Pons (tissue), 1 donor: ENCODE measurements at regions not wholly inside any gene's neighbourhood (a gene's known extent, or its start where the extent isn't known, plus 50 kb on each side); places are given as distances from the start of the nearest gene placed in this dataset.
"Not testable (repeated sequence)": the region's sequence is repeated elsewhere in the genome, so short reads cannot be mapped to it uniquely, and the experiment has no call there.

Experiments
- DNase-seq: peaks from one replicate; pipeline ENCODE4 v3.0.0-alpha.2; 2016; ENCODE audit warnings: low spot score

- no peak for DNase-seq
These were observed 261.2 kb downstream of the STIM2 start for GRCh38 chr4:27121830-27122229.

- DNase-seq = peak; percentile 25
These were observed 262.6 kb downstream of the STIM2 start for GRCh38 chr4:27123123-27123768.

DNA sequence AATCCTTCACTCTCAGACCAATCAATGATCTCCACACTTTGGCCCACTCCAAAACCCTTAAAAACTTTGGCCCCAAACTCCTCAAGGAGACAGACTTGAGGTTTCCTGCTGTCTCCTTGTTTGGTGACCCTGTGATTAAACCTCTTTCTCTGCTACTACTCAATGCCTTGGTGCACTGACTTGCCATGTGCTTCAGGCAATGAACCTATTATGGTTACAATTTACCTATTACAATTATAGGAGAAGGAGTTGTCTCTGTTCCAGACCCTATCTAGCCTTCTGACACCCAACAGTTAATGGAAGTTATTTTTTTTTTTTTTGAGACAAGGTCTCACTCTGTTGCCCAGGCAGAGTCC, 263.1 kb downstream of the STIM2 start:
- DNase-seq = no peak

GRCh38 chr4:27126895-27127294, 266.3 kb downstream of the STIM2 start:
- not testable (repeated sequence) for DNase-seq

DNA sequence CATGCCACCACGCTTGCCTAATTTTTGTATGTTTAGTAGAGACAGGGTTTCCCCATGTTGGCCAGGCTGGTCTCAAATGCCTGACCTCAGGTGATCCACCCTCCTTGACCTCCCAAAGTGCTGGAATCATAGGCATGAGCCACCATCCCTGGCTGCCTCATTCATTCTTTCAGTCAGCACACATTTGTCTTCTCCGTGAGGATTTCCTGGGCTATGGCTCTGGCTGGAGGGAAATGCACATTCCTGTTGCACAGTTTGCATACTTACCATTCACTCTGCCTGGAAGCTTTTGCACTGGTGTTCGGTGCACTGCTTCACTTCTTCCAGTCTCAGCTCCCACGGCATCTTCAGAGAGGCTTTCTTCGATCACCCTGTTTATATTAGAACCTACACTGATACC, 267.8 kb downstream of the STIM2 start:
- no peak for DNase-seq

DNA sequence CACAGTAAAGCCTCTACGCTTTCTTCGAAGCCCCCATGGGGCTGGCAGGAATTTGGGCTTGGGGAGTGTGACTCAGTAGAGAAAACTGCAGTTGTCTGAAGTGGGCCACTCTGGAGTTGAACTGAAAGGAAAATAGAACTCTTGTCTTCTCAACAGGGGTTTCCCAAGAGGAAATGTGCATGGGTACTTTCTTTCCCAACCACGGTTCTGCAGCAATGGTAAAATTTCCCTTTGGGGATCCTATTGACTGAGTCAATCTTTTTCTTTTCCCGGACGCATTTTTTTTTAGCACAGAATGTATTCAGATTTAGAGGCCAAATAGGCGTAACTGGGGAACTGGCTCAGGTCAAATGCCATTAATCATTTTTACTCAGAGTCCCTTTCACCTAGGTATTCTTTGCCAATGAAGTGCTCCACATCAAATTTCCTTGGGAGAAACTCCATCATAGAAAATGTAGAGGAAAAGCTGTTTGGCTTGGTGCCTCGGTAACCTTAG, 269.3 kb downstream of the STIM2 start:
- DNase-seq = no peak

GRCh38 chr4:27132497-27132896, 271.9 kb downstream of the STIM2 start:
- no peak for DNase-seq

DNA sequence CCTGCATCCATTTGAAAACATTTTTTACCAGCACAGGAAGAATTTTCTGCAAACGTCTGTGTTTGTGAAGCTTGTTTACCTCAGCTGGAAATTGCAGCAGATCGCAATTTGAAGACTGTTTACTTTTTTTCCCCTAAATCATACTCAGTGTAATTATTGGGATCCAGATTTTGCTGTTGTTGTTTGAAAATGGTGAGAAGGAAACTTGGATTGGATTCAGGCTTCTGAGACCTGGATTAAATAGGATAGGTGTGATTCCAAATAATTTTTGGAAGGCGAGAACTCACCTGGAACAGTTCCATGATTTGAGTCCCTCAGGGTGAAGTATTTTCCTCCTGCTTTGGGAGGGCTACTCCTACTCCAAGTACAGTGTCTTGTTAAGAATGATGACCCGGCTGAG, 279.8 kb downstream of the STIM2 start:
- no peak for DNase-seq

- no peak for DNase-seq
These were observed 280.9 kb downstream of the STIM2 start for GRCh38 chr4:27141530-27141929.

DNA sequence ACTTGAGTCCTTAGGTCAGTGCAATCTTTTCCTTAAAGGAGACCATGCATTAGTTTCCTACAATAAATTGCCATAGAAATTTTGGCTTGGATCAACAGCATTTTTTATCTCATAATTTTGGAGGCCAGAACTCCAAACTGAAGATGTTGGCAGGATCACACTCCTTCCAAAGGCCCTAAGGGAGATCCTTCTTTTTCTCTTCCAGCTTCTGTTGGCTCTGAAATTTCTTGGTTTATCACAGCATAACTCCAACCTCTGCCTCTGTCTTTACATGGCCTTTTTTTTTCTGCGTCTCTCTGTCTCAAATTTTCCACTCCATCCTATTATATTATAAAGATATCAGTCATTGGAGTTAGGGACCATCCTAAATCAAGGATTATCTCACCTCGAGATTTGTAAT, 282.2 kb downstream of the STIM2 start:
- no peak for DNase-seq

DNA sequence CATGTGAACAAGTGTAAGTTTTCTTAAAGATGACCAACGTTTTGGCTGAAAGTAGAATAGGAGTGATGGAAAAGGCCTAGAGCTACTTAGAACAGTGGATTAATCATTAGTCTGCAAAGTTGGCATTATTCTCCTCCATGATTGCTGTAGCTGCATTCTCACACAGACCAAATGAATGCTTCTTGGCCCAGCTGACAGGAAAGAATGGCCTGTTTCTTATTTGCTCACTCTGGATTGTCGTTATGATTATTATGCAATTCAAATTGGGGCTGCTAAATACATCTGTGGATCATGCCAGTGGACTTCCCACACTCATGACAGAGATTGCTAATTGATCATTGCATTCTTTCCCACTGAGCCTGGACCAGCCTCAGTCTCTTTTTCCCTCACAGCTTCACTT, 285.0 kb downstream of the STIM2 start:
- no peak for DNase-seq

DNA sequence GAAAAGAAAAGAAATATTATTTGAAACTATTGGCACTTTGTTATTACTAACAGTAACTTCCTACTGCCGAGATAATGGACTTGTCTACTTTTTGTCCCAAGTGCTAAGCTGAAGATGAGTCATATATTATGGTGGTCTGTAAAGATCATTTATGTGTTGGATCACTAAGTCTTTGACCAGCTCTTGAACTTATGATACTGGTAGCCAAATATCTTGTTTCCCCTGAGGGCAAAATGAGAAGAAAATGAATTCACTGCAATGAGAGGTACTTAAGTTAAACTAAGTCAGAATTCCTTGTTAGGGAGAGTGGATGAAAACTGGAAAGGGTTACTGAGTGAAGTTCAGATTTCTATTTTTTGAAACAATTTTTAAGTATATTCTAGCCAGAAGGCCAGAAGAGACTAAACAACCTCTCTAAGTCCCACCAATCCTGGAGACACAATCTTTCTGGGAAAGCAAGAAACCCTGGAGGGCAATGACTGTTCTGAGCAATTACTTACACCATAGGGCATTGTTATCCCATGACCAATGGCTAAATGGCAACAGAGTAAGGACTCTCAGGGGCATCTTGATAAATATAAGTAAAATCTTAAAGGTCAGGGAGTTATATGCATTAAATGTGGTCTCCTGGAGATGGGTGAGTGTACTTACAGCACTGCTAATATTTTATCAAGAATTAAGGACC, 287.7 kb downstream of the STIM2 start:
- DNase-seq = no peak

GRCh38 chr4:27149541-27150212, 289.0 kb downstream of the STIM2 start:
- DNase-seq = no peak

- no peak for DNase-seq
These were observed 292.1 kb downstream of the STIM2 start for GRCh38 chr4:27152703-27153102.

GRCh38 chr4:27154706-27155105, 294.1 kb downstream of the STIM2 start:
- peak; percentile 21 for DNase-seq

GRCh38 chr4:27161191-27161590, 300.6 kb downstream of the STIM2 start:
- no peak for DNase-seq

DNA sequence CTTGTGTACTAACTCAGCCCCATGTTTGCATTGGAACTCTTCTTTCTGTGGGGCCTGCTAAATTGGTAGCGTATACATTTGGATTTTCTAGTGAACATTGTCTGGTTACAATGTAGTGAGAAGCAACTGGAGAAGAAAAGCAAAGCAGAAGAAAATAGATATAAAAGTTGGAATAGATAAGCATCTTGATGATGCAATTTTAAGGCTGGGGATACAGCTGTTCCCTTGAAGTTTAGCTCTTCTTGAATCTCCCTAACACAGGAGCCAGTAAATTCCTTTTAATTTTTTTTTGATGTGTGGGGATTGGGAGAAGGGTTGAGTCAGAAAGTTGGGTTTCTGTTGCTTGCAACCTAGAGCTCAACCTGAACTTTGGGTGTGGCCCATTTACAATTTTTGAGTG, 308.1 kb downstream of the STIM2 start:
- no peak for DNase-seq

GRCh38 chr4:27173280-27173679, 312.6 kb downstream of the STIM2 start:
- no peak for DNase-seq

- DNase-seq = peak; percentile 52
These were observed 315.8 kb downstream of the STIM2 start for GRCh38 chr4:27176400-27176799.

- no peak for DNase-seq
These were observed 316.2 kb downstream of the STIM2 start for GRCh38 chr4:27176881-27177280.

GRCh38 chr4:27178061-27178460, 317.4 kb downstream of the STIM2 start:
- no peak for DNase-seq

GRCh38 chr4:27181693-27182092, 321.1 kb downstream of the STIM2 start:
- DNase-seq = no peak

- DNase-seq = no peak
These were observed 321.6 kb downstream of the STIM2 start for GRCh38 chr4:27182211-27182610.
